Activated T-helper 2 cell treated with anti-CD3 and anti-CD28 coated beads, Interferon-gamma antibody, Interleukin-2, Interleukin-4, amounts not matched to agents 10 μg/mL and 5 μg/mL and 100 μg/mL, durations not matched to agents 14 hours and 24 hours and 36 hours (primary cell): ENCODE measurements at regions not wholly inside any gene's neighbourhood (a gene's known extent, or its start where the extent isn't known, plus 50 kb on each side); places are given as distances from the start of the nearest gene placed in this dataset.
"Not testable (repeated sequence)": the region's sequence is repeated elsewhere in the genome, so short reads cannot be mapped to it uniquely, and the experiment has no call there.

Experiments used
- DNase-seq: peaks from one replicate; pipeline ENCODE4 v3.0.0; 2021; ENCODE audit warnings: low spot score
- H3K27ac Mint-ChIP-seq: one replicate; pipeline ENCODE4 v1.8.0; 2021; ENCODE audit warnings: mixed read lengths
- H3K27me3 Mint-ChIP-seq: one replicate; pipeline ENCODE4 v1.8.0; 2021; ENCODE audit warnings: low read depth, mixed read lengths
- H3K36me3 Mint-ChIP-seq: one replicate; pipeline ENCODE4 v1.8.0; 2021; ENCODE audit warnings: low read depth, mixed read lengths
- H3K4me1 Mint-ChIP-seq: one replicate; pipeline ENCODE4 v1.8.0; 2021; ENCODE audit warnings: low read depth, mixed read lengths
- H3K4me3 Mint-ChIP-seq: one replicate; pipeline ENCODE4 v1.8.0; 2021; ENCODE audit warnings: low read depth, mild to moderate bottlenecking, moderate library complexity, mixed read lengths
- H3K9me3 Mint-ChIP-seq: one replicate; pipeline ENCODE4 v1.8.0; 2021; ENCODE audit warnings: mixed read lengths
- intact Hi-C: fragments of 100-400 bp; cut with micrococcal nuclease; formaldehyde crosslinking; loops from one replicate; pipeline ENCODE4 v1.15.1; 2023

- no peaks in the 10 kb centered on the region for H3K9me3 Mint-ChIP-seq
- H3K36me3 Mint-ChIP-seq = no peaks in the 10 kb centered on the region
- intact Hi-C loops = no loop called here
- peaks cover 2% of the 10 kb centered on the region for H3K4me1 Mint-ChIP-seq
- DNase-seq = no peak
- no peak overlapping the region for H3K4me3 Mint-ChIP-seq
- no peak overlapping the region for H3K27ac Mint-ChIP-seq
- H3K27me3 Mint-ChIP-seq = peaks cover 6% of the 10 kb centered on the region
Measured at GRCh38 chr18:76602191-76602590, 107.1 kb upstream of the ZNF516 start.

GRCh38 chr18:76600076-76600475, 105.0 kb upstream of the ZNF516 start:
- H3K36me3 Mint-ChIP-seq, DNase-seq, H3K4me1 Mint-ChIP-seq, H3K4me3 Mint-ChIP-seq, H3K27me3 Mint-ChIP-seq, H3K27ac Mint-ChIP-seq, H3K9me3 Mint-ChIP-seq, intact Hi-C loops: not testable (repeated sequence)

DNA sequence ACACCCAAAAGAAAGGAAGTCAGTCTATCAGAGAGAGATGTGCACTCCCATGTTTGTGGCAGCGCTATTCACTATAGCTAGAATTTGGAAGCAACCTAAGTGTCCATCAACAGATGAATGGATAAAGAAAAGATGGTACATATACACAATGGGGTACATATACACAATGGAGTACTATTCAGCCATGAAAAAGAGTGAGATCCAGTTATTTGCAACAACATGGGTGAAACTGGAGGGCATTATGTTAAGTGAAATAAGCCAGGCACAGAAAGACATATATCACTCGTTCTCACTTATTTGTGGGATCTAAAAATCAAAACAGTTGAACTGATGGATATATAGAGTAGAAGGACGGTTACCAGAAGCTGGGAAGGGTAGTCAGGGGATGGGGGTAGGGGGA, 99.9 kb upstream of the ZNF516 start:
- Mint-ChIP-seq H3K27me3 (peaks cover 22% of the 10 kb centered on the region), H3K4me3 (no peak overlapping the region), H3K9me3 (no peaks in the 10 kb centered on the region), H3K4me1 (peaks cover 2% of the 10 kb centered on the region), H3K27ac (no peak overlapping the region), H3K36me3 (no peaks in the 10 kb centered on the region)
- DNase-seq = no peak
- intact Hi-C loops = no loop called here

- intact Hi-C loops = no loop called here
- no peaks in the 10 kb centered on the region for H3K36me3 Mint-ChIP-seq
- H3K27ac Mint-ChIP-seq = no peak overlapping the region
- no peak overlapping the region for H3K4me3 Mint-ChIP-seq
- H3K9me3 Mint-ChIP-seq = no peaks in the 10 kb centered on the region
- DNase-seq = no peak
- peaks cover 26% of the 10 kb centered on the region for H3K27me3 Mint-ChIP-seq
- H3K4me1 Mint-ChIP-seq = peaks cover 1% of the 10 kb centered on the region
Measured at GRCh38 chr18:76593843-76594242, 98.8 kb upstream of the ZNF516 start.

DNA sequence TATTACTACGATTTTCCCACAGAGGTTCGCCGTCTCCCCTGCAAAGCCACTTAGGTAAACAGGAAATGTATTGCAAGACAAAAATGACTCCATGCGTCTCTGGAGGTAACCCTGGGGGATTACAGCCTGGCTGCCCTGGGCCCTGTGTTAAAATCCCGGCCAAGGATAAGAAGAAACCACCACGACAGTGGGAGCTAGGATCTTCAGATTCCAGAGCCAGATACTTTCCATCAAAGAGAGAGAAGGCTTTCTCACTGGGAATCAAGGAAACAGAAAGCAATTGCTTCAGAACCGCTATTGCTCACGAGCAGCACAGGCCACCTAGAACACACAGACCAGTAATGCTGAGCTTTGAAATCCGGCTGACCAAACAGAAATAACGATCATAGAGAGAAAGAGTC, 97.9 kb upstream of the ZNF516 start:
- Mint-ChIP-seq H3K27me3 (peaks cover 31% of the 10 kb centered on the region), H3K27ac (no peak overlapping the region), H3K36me3 (no peaks in the 10 kb centered on the region), H3K9me3 (no peaks in the 10 kb centered on the region), H3K4me3 (no peak overlapping the region), H3K4me1 (peaks cover 1% of the 10 kb centered on the region)
- DNase-seq = no peak
- intact Hi-C loops = no loop called here

DNA sequence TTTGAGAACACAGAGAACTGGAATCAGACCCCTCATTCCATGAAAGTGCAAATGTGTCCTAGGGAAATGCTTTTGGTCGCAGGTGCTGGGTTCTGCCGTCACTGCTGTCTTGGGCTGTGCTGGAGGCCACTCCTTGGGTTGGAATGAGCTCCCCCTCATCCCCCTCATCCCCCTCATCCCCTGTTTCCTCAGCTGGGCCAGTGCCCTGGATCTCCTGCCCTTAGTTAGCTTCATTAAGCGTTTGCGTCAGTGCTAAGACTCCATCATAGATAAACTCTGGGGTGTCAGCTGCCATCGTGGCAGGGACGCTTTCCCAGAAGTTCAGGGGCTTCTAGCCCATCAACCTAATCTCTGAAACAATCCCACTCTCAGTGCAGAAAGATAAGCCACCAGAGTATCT, 97.1 kb upstream of the ZNF516 start:
- Mint-ChIP-seq H3K27ac (no peak overlapping the region), H3K9me3 (no peaks in the 10 kb centered on the region), H3K27me3 (peaks cover 29% of the 10 kb centered on the region), H3K4me3 (no peak overlapping the region), H3K36me3 (no peaks in the 10 kb centered on the region), H3K4me1 (peaks cover 1% of the 10 kb centered on the region)
- DNase-seq = no peak
- intact Hi-C loops = no loop called here

DNA sequence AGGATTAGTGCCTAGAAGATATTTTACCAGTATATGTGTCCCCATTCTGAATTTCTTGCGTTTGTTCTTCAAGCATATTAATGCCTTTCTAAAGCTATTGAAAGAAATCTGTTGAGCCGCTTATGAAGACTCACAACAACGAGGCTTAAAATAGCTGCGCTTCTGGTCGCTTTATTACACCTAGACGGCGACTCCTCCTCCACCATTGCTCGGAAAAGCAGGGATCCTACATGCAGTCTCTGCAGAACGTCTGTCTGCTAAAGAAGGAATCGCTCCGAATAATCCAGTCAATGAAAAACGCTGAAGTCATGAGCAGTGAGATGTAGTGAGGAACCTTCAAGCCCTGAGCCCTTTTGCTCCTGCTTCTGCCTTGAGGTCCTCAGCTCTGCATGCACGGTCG, 94.8 kb upstream of the ZNF516 start:
- Mint-ChIP-seq H3K36me3 (no peaks in the 10 kb centered on the region), H3K4me3 (no peak overlapping the region), H3K27ac (no peak overlapping the region), H3K9me3 (no peaks in the 10 kb centered on the region), H3K27me3 (peaks cover 25% of the 10 kb centered on the region), H3K4me1 (peaks cover 1% of the 10 kb centered on the region)
- DNase-seq = no peak
- intact Hi-C loops = no loop called here

- DNase-seq = no peak
- H3K4me1 Mint-ChIP-seq = peaks cover 1% of the 10 kb centered on the region
- no peak overlapping the region for H3K27ac Mint-ChIP-seq
- H3K36me3 Mint-ChIP-seq = no peaks in the 10 kb centered on the region
- no peaks in the 10 kb centered on the region for H3K9me3 Mint-ChIP-seq
- intact Hi-C loops = no loop called here
- no peak overlapping the region for H3K4me3 Mint-ChIP-seq
- peaks cover 24% of the 10 kb centered on the region for H3K27me3 Mint-ChIP-seq
Measured at GRCh38 chr18:76589316-76589715, 94.3 kb upstream of the ZNF516 start.

DNA sequence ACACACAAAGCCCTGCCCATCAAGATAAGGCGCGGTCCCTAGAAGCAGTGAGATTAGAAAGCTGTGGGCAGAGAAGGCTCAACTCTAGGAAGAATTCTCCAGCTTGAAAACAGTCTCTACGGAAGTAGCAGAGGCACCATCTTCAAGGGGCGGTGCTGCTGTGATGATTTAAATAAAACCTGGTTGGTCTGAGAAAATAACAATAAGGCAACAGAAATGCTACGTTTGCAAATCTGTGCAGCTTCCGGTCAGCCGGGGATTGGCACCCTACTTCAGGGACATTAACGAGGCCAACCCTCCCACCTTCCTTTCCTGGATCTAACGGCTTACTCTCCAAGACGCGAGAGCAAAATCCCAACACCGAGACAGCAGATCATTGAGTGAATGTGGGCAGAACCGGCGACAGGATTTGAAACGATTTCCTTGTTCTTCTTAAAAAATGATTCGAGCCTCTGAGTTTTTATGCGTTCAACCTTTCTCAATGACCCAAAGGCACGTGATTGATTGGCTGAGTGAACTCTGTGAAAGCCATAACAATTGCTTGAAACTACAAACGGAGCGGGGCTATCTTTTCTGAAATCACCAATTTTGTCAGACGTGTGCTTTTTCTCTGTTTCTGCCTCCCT, 93.7 kb upstream of the ZNF516 start:
- Mint-ChIP-seq H3K9me3 (no peaks in the 10 kb centered on the region), H3K27ac (no peak overlapping the region), H3K36me3 (no peaks in the 10 kb centered on the region), H3K4me1 (peaks cover 1% of the 10 kb centered on the region), H3K4me3 (no peak overlapping the region), H3K27me3 (peaks cover 26% of the 10 kb centered on the region)
- intact Hi-C loops = no loop called here
- DNase-seq = no peak

DNA sequence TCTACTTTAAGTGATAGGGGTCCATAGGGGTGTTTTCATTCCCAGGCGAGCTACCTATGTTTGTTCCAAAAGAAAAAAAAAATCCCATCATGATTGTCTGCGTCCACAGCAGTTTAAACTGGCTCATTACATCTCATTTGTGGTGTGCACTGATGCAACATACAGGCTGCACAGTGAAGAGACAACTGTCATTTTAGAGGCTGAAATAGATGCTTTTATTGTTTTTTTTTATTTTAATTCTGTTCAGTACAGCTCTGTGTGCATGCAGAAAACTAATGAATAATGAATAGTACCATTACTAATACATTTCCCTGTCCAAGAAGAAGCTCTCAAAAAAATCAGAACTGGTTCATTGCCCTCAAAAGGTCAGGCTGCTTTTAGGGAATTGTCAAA, 92.8 kb upstream of the ZNF516 start:
- peaks cover 34% of the 10 kb centered on the region for H3K27me3 Mint-ChIP-seq
- no peaks in the 10 kb centered on the region for H3K9me3 Mint-ChIP-seq
- intact Hi-C loops = no loop called here
- H3K36me3 Mint-ChIP-seq = no peaks in the 10 kb centered on the region
- no peak for DNase-seq
- peaks cover 1% of the 10 kb centered on the region for H3K4me1 Mint-ChIP-seq
- H3K27ac Mint-ChIP-seq = no peak overlapping the region
- H3K4me3 Mint-ChIP-seq = no peak overlapping the region

DNA sequence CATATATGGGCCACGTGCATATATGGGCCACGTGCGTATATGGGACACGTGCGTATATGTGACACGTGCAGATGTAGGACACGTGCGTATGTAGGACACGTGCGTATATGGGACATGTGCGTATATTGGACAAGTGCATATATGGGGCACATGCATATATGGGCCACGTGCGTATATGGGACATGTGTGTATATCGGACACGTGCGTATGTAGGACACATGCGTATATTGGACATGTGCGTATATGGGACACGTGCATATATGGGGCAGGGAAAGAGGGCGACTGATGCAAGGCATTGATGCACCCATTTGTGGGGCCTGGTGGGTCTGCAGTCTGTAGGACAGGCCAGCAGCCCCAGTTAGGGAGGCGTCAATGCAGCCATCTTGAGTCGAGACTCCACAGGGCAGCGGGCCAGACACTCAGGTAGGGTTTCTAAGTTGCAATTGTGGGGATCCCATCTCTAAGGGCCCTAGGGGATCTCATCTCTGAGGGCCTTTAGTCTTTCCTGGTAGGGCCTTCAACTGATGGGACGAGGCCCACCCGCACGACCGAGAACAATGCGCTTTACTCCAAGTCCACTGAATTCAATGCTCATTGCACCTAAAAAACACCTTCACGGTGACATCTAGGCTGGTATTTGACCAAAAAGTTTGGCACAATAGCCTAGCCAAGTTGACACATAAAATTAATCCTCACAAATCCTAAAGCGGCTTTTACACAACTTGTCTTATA, 92.3 kb upstream of the ZNF516 start:
- DNase-seq = no peak
- intact Hi-C loops = no loop called here
- Mint-ChIP-seq H3K27me3 (peaks cover 34% of the 10 kb centered on the region), H3K27ac (no peak overlapping the region), H3K4me1 (peaks cover 1% of the 10 kb centered on the region), H3K9me3 (no peaks in the 10 kb centered on the region), H3K36me3 (no peaks in the 10 kb centered on the region), H3K4me3 (no peak overlapping the region)

DNA sequence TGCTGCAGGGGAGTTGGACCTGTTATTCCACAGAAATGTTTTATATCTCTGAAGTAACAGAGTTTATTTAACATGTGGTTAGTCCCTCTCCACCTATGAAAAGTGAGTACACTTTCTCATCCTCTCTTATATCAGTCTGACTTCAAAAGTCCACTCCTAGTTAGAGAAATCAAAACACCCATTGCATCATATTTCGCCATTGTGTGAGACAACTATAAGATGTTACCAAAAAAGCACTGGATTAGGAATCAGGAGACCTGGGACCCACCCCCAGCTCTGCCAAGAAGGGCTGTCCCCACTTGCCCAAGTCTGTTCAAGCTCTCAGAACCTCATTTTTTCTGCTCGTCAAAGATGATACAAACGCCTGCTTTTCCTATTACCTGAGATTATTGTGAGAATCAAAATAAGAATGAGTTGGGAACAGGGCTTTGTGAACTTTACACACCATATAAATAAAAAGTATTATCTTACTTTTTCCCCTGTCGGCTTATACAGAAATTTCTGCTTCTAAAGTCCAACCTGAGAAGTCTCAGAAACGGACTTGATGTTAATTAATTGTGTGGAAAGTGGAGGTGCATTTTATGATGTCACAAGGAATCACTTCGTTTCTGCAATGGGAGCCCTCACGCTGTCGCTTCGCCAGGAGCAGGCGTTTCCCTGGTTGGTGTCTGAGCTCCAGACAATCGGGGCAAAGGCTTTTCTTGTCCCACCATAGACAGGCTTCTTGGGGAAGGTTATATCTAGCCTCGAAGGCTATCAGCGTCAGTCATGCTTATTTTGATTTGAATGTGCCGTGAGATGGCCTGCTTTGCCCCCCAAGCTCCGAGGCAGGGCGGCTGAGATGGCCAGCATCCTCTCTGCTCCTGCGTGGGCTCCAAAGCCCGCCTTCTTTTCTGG, 89.6 kb upstream of the ZNF516 start:
- H3K36me3 Mint-ChIP-seq = no peaks in the 10 kb centered on the region
- H3K9me3 Mint-ChIP-seq = no peaks in the 10 kb centered on the region
- H3K27ac Mint-ChIP-seq = no peak overlapping the region
- intact Hi-C loops = no loop called here
- DNase-seq = no peak
- H3K27me3 Mint-ChIP-seq = peaks cover 29% of the 10 kb centered on the region
- no peak overlapping the region for H3K4me3 Mint-ChIP-seq
- peaks cover 1% of the 10 kb centered on the region for H3K4me1 Mint-ChIP-seq

- Mint-ChIP-seq H3K27me3 (peaks cover 27% of the 10 kb centered on the region), H3K4me3 (no peak overlapping the region), H3K27ac (no peak overlapping the region), H3K9me3 (no peaks in the 10 kb centered on the region), H3K4me1 (no peaks in the 10 kb centered on the region), H3K36me3 (no peaks in the 10 kb centered on the region)
- intact Hi-C loops = no loop called here
- DNase-seq = no peak
Measured at GRCh38 chr18:76581261-76581660, 86.2 kb upstream of the ZNF516 start.
